GM23338 (cell line): ENCODE measurements at regions not wholly inside any gene's neighbourhood (a gene's known extent, or its start where the extent isn't known, plus 50 kb on each side); places are given as distances from the start of the nearest gene placed in this dataset.

Source experiments
- ATAC-seq: fragments of 200-7000 bp; cut with Tn5 transposase; 3 replicates; pipeline ENCODE4 v1.9.1; 2020
- DNase-seq: peaks from one replicate; pipeline ENCODE4 v3.0.0-alpha.2; 2015; ENCODE audit warnings: low spot score
- H2AFZ ChIP-seq: fragments of 200-600 bp; sonication (generic); 2 replicates; pipeline ENCODE4 v1.8.0; 2016; ENCODE audit warnings: antibody characterized with exemption, mild to moderate bottlenecking, moderate library complexity
- H3F3A ChIP-seq: fragments of 200-600 bp; sonication (generic); replicated peaks from 2 replicates; pipeline ENCODE4 v1.8.0; 2017; ENCODE audit warnings: antibody characterized with exemption, mixed run types, low read depth
- H3K27ac ChIP-seq: fragments of 200-600 bp; sonication (generic); 2 replicates; pipeline ENCODE4 v1.6.1; 2016; ENCODE audit warnings: low read depth
- H3K27me3 ChIP-seq: fragments of 200-600 bp; sonication (generic); 2 replicates; pipeline ENCODE4 v1.8.0; 2016; ENCODE audit warnings: mild to moderate bottlenecking, mixed run types, moderate library complexity; ENCODE audit not compliant: insufficient read depth
- H3K36me3 ChIP-seq: fragments of 200-600 bp; sonication (generic); 2 replicates; pipeline ENCODE4 v1.8.0; 2016; ENCODE audit warnings: mild to moderate bottlenecking; ENCODE audit not compliant: insufficient read depth
- H3K4me1 ChIP-seq: fragments of 200-600 bp; sonication (generic); 2 replicates; pipeline ENCODE4 v1.8.0; 2016; ENCODE audit warnings: mild to moderate bottlenecking, moderate library complexity; ENCODE audit not compliant: insufficient read depth
- H3K4me2 ChIP-seq: fragments of 200-600 bp; sonication (generic); 2 replicates; pipeline ENCODE4 v1.7.1; 2017; ENCODE audit warnings: mixed run types
- H3K4me3 ChIP-seq: fragments of 200-600 bp; sonication (generic); 2 replicates; pipeline ENCODE4 v1.6.1; 2016; ENCODE audit warnings: mixed run types
- H3K79me2 ChIP-seq: fragments of 200-600 bp; sonication (generic); replicated peaks from 2 replicates; pipeline ENCODE4 v1.8.0; 2017; ENCODE audit warnings: mild to moderate bottlenecking; ENCODE audit not compliant: insufficient read depth
- H3K9me2 ChIP-seq: fragments of 200-600 bp; sonication (generic); 2 replicates; pipeline ENCODE4 v1.8.0; 2017; ENCODE audit not compliant: insufficient read depth
- H4K20me1 ChIP-seq: fragments of 200-600 bp; sonication (generic); replicated peaks from 2 replicates; pipeline ENCODE4 v1.8.0; 2017; ENCODE audit warnings: mild to moderate bottlenecking; ENCODE audit not compliant: insufficient read depth
- H3K27ac Mint-ChIP-seq: 2 replicates; pipeline ENCODE4 v1.8.0; 2020; ENCODE audit warnings: inconsistent platforms, mild to moderate bottlenecking, moderate library complexity, mixed read lengths
- H3K27me3 Mint-ChIP-seq: 3 replicates; pipeline ENCODE4 v1.8.0; 2022; ENCODE audit warnings: low read depth, mild to moderate bottlenecking, moderate library complexity, mixed read lengths, inconsistent platforms; ENCODE audit not compliant: insufficient read depth, poor library complexity
- H3K36me3 Mint-ChIP-seq: 3 replicates; pipeline ENCODE4 v1.8.0; 2021; ENCODE audit warnings: low read depth, mild to moderate bottlenecking, inconsistent platforms, moderate library complexity, mixed read lengths
- H3K4me1 Mint-ChIP-seq: 3 replicates; pipeline ENCODE4 v1.8.0; 2020; ENCODE audit warnings: mild to moderate bottlenecking, inconsistent platforms, mixed read lengths
- H3K4me3 Mint-ChIP-seq: 3 replicates; pipeline ENCODE4 v1.8.0; 2021; ENCODE audit warnings: moderate library complexity, mild to moderate bottlenecking, inconsistent platforms, mixed read lengths
- H3K9me3 Mint-ChIP-seq: 3 replicates; pipeline ENCODE4 v1.8.0; 2020; ENCODE audit warnings: moderate library complexity, mild to moderate bottlenecking, inconsistent platforms, mixed read lengths
- CREB1 ChIP-seq: fragments of 250-450 bp; sonication (Bioruptor Pico); IDR thresholded peaks from 2 replicates; pipeline ENCODE4 v1.5.0; 2020; ENCODE audit warnings: low read depth, mild to moderate bottlenecking, moderate library complexity
- CTCF ChIP-seq, 2 experiments: fragments of 200-600 bp in 1 of 2; sonication (generic) in 1 of 2; conservative IDR thresholded peaks; 2 replicates each; pipeline versions ENCODE4 v1.5.1 to v1.6.1; 2016 to 2017; ENCODE audit warnings: antibody characterized with exemption in 2 of 2, low read depth in 2 of 2, mild to moderate bottlenecking in 2 of 2, moderate library complexity in 1 of 2
- ETS1 ChIP-seq: IDR thresholded peaks from 2 replicates; pipeline ENCODE4 v1.6.1; 2016; ENCODE audit warnings: antibody characterized with exemption
- EZH2 ChIP-seq: fragments of 200-600 bp; sonication (generic); IDR thresholded peaks from one replicate; pipeline ENCODE4 v1.8.0; 2017; ENCODE audit warnings: antibody characterized with exemption, mild to moderate bottlenecking, low read depth; ENCODE audit not compliant: unreplicated experiment
- EZH2phosphoT487 ChIP-seq: fragments of 200-600 bp; sonication (generic); IDR thresholded peaks from one replicate; pipeline ENCODE4 v1.8.1; 2018; ENCODE audit warnings: antibody characterized with exemption; ENCODE audit not compliant: unreplicated experiment
- JUNB ChIP-seq: IDR thresholded peaks from one replicate; pipeline ENCODE4 v1.6.1; 2016; ENCODE audit warnings: antibody characterized with exemption; ENCODE audit not compliant: unreplicated experiment
- NANOG ChIP-seq: IDR thresholded peaks from 2 replicates; pipeline ENCODE4 v1.6.1; 2016; ENCODE audit warnings: antibody characterized with exemption, borderline replicate concordance
- POLR2AphosphoS5 ChIP-seq: IDR thresholded peaks from 2 replicates; pipeline ENCODE4 v1.6.1; 2016; ENCODE audit warnings: antibody characterized with exemption, low read depth
- REST ChIP-seq: IDR thresholded peaks from one replicate; pipeline ENCODE4 v1.6.1; 2018; ENCODE audit warnings: antibody characterized with exemption; ENCODE audit not compliant: unreplicated experiment
- STAT1 ChIP-seq: IDR thresholded peaks from one replicate; pipeline ENCODE4 v1.6.1; 2016; ENCODE audit warnings: antibody characterized with exemption; ENCODE audit not compliant: unreplicated experiment
- ZNF114 ChIP-seq: fragments of 250-450 bp; sonication (Bioruptor Pico); IDR thresholded peaks from 2 replicates; pipeline ENCODE4 v1.5.0; 2020; ENCODE audit warnings: mild to moderate bottlenecking, moderate library complexity
- ZNF331 ChIP-seq: fragments of 250-450 bp; sonication (Bioruptor Pico); IDR thresholded peaks from 2 replicates; pipeline ENCODE4 v1.5.0; 2020; ENCODE audit warnings: low read depth, mild to moderate bottlenecking, moderate library complexity
- ZNF462 ChIP-seq: fragments of 250-450 bp; sonication (Bioruptor Pico); IDR thresholded peaks from 2 replicates; pipeline ENCODE4 v1.5.0; 2020; ENCODE audit warnings: mild to moderate bottlenecking, moderate library complexity

GRCh38 chr5:106085556-106085955, 1585.2 kb downstream of the EFNA5 start:
- Mint-ChIP-seq H3K4me3 (peak overlapping the region; percentile 38; the same call in 2 of the 3 replicates), H3K27ac (peak overlapping the region; percentile 97), H3K4me1 (peaks cover 45% of the 10 kb centered on the region), H3K27me3 (peaks cover 3% of the 10 kb centered on the region), H3K9me3 (no peaks in the 10 kb centered on the region), H3K36me3 (no peaks in the 10 kb centered on the region; the same call in 1 of the 3 replicates)
- Histone ChIP-seq H4K20me1 (no peaks in the 10 kb centered on the region), H3K4me3 (peak overlapping the region; percentile 31), H3K4me1 (peaks cover 44% of the 10 kb centered on the region), H3K27ac (peak overlapping the region; percentile 89), H3K27me3 (no peaks in the 10 kb centered on the region), H2AFZ (no peak overlapping the region), H3K9me2 (0 out of 2 replicates have a peak, but pooled peaks cover 4% of the 10 kb centered on the region), H3K79me2 (no peaks in the 10 kb centered on the region), H3K4me2 (peak overlapping the region; percentile 58), H3K36me3 (no peaks in the 10 kb centered on the region), H3F3A (no peaks in the 10 kb centered on the region)
- TF ChIP-seq STAT1 (no peak), CREB1 (CRISPR knock-in tag) (no peak), ZNF114 (CRISPR knock-in tag) (no peak), POLR2AphosphoS5 (no peak), REST (no peak), ZNF331 (CRISPR knock-in tag) (no peak), CTCF (conservative IDR thresholded peaks at IDR 0.05; ENCODE audit: low read depth in 2 of 2) (no peak), NANOG (no peak), EZH2phosphoT487 (no peak), ETS1 (no peak), EZH2 (no peak), ZNF462 (CRISPR knock-in tag) (no peak), JUNB (no peak)
- ATAC-seq (peak; percentile 18; the same call in 2 of the 3 replicates), DNase-seq (peak; percentile 1)
